K562 (cell line): ENCODE measurements at regions not wholly inside any gene's neighbourhood (a gene's known extent, or its start where the extent isn't known, plus 50 kb on each side); places are given as distances from the start of the nearest gene placed in this dataset.

Source experiments
- ATAC-seq: fragments of 200-7000 bp; cut with Tn5 transposase; 3 replicates; pipeline ENCODE4 v1.9.1; 2020; ENCODE audit warnings: moderate library complexity
- BruUV-seq: library from RNA; stranded (reverse); fragments of 400-500 nt; replicated peaks from 2 replicates; lab custom pipeline; 2021; lab: Mats Ljungman, UMichigan
- CTCF ChIA-PET: fragments of 300-600 bp; formaldehyde crosslinking; extraction: SDS; loops from one replicate; lab custom pipeline; 2021; ENCODE audit warnings: low intra/inter-chr PET ratio; lab: Yijun Ruan, JAX
- POLR2A ChIA-PET: fragments of 300-600, 350-650 bp; sonication (Branson Sonifier 250); formaldehyde crosslinking; extraction: SDS; loops from one replicate; lab custom pipeline; 2021; ENCODE audit warnings: antibody characterized with exemption, inconsistent platforms; lab: Yijun Ruan, JAX
- DNase-seq, 4 experiments: peaks; one replicate each; pipeline versions ENCODE4 v3.0.0 to v3.0.0-alpha.2; 2011 to 2018; ENCODE audit warnings: low spot score in 3 of 4, mixed read lengths in 3 of 4; ENCODE audit errors: extremely low read depth in 1 of 4
- FAIRE-seq: peaks from 2 replicates; lab custom pipeline; 2011; peaks lifted over from hg19 to GRCh38; lab: Jason Lieb, UNC
- H2AFZ ChIP-seq: 2 replicates; pipeline ENCODE4 v1.6.0; 2011; ENCODE audit warnings: low read depth, low read length, control low read depth, inconsistent platforms
- H3K27ac ChIP-seq: fragments of 200-600 bp; 3 replicates; pipeline ENCODE4 v1.8.0; 2011; ENCODE audit warnings: low read depth, mild to moderate bottlenecking, control low read depth, inconsistent platforms, low read length, moderate library complexity, mixed read lengths; ENCODE audit errors: extremely low read depth
- H3K27me3 ChIP-seq, 2 experiments: fragments of 300-600 bp in 1 of 2; 2 replicates in 1 of 2; 3 replicates in 1 of 2; pipeline versions ENCODE4 v1.6.0 to v1.8.0; 2011; ENCODE audit warnings: inconsistent platforms in 2 of 2, low read length in 2 of 2, mild to moderate bottlenecking in 1 of 2, mixed read lengths in 1 of 2, moderate library complexity in 1 of 2; ENCODE audit not compliant: control insufficient read depth in 2 of 2, insufficient read depth in 2 of 2
- H3K36me3 ChIP-seq: fragments of 300-600 bp; 3 replicates; pipeline ENCODE4 v1.8.0; 2011; ENCODE audit warnings: mild to moderate bottlenecking, low read length, inconsistent platforms; ENCODE audit not compliant: control insufficient read depth, insufficient read depth
- H3K4me1 ChIP-seq, 2 experiments: fragments of 200-600 bp in 1 of 2; replicated peaks in 1 of 2; 2 replicates in 1 of 2; 3 replicates in 1 of 2; pipeline versions ENCODE4 v1.5.1 to v1.8.0; 2011; ENCODE audit warnings: inconsistent platforms in 2 of 2, low read length in 2 of 2, mild to moderate bottlenecking in 1 of 2, mixed read lengths in 1 of 2, moderate library complexity in 1 of 2; ENCODE audit not compliant: control insufficient read depth in 2 of 2, insufficient read depth in 2 of 2
- H3K4me2 ChIP-seq: 2 replicates; pipeline ENCODE4 v1.6.1; 2011; ENCODE audit warnings: low read length, control low read depth, inconsistent platforms, mixed read lengths; ENCODE audit not compliant: insufficient read depth
- H3K4me3 ChIP-seq: fragments of 200-600 bp; sonication (generic), shearing (Covaris generic); 2 replicates; pipeline ENCODE4 v1.5.1; 2016; ENCODE audit warnings: control low read depth, inconsistent platforms
- H3K79me2 ChIP-seq: fragments of 200-600 bp; 3 replicates; pipeline ENCODE4 v1.8.0; 2011; ENCODE audit warnings: low read length, inconsistent platforms; ENCODE audit not compliant: control insufficient read depth, insufficient read depth
- H3K9ac ChIP-seq, 2 experiments: 2 replicates each; pipeline versions ENCODE4 v1.6.0 to v1.6.1; 2011; ENCODE audit warnings: low read depth in 2 of 2, low read length in 2 of 2, control low read depth in 1 of 2, inconsistent platforms in 1 of 2, mild to moderate bottlenecking in 1 of 2, mixed read lengths in 1 of 2; ENCODE audit not compliant: insufficient read depth in 1 of 2
- H3K9me1 ChIP-seq: one replicate; pipeline ENCODE4 v1.6.0; 2011; ENCODE audit warnings: inconsistent platforms, mild to moderate bottlenecking, low read length, moderate library complexity; ENCODE audit not compliant: control insufficient read depth, insufficient read depth
- H3K9me3 ChIP-seq: replicated peaks from 2 replicates; pipeline ENCODE4 v1.5.1; 2011; ENCODE audit warnings: low read depth, low read length, inconsistent platforms; ENCODE audit not compliant: control insufficient read depth, insufficient read depth
- H4K20me1 ChIP-seq: replicated peaks from 2 replicates; pipeline ENCODE4 v1.6.1; 2011; ENCODE audit warnings: low read length, inconsistent platforms, mixed read lengths; ENCODE audit not compliant: control insufficient read depth, insufficient read depth
- ATF2 ChIP-seq: sonication (generic); formaldehyde crosslinking; IDR thresholded peaks from 2 replicates; pipeline ENCODE4 v1.8.1; 2022; ENCODE audit warnings: missing genetic modification reagents
- BRD4 ChIP-seq: fragments of 200-600 bp; sonication (generic); IDR thresholded peaks from 2 replicates; pipeline ENCODE4 v1.6.1; 2017; ENCODE audit warnings: inconsistent platforms
- CBFA2T3 ChIP-seq: fragments of 450-650 bp; IDR thresholded peaks from 2 replicates; pipeline ENCODE4 v1.6.1; 2017
- E2F1 ChIP-seq: sonication (generic); formaldehyde crosslinking; IDR thresholded peaks from 2 replicates; pipeline ENCODE4 v1.8.1; 2023; ENCODE audit warnings: mild to moderate bottlenecking, missing genetic modification reagents, moderate library complexity
- FOSL1 ChIP-seq: fragments of 200-800 bp; sonication (Bioruptor generic); conservative IDR thresholded peaks from 2 replicates; pipeline ENCODE4 v1.6.1; 2016; ENCODE audit warnings: missing genetic modification characterization, missing compliant biosample characterization
- SETDB1 ChIP-seq: IDR thresholded peaks from one replicate; pipeline ENCODE4 v1.6.1; 2012; ENCODE audit warnings: low read length, control low read depth, inconsistent platforms
- SMAD3 ChIP-seq: fragments of 450-650 bp; formaldehyde crosslinking; conservative IDR thresholded peaks from 2 replicates; pipeline ENCODE4 v1.4.0; 2020; ENCODE audit warnings: mild to moderate bottlenecking
- SRSF3 ChIP-seq: fragments of 200-400 bp; formaldehyde crosslinking; IDR thresholded peaks from 2 replicates; pipeline ENCODE4 v1.6.1; 2016; ENCODE audit warnings: mild to moderate bottlenecking, low read length, moderate library complexity; ENCODE audit not compliant: insufficient read depth
- TAL1 ChIP-seq: fragments of 450-650 bp; IDR thresholded peaks from 2 replicates; pipeline ENCODE4 v1.6.1; 2016; ENCODE audit warnings: mild to moderate bottlenecking
- ZFP36 ChIP-seq: fragments of 150-350 bp; IDR thresholded peaks from 2 replicates; pipeline ENCODE4 v1.6.1; 2018; ENCODE audit warnings: low read length, low read depth; ENCODE audit not compliant: partially characterized antibody
- ZNF507 ChIP-seq: conservative IDR thresholded peaks from 2 replicates; pipeline ENCODE4 v1.6.1; 2017; ENCODE audit warnings: missing genetic modification characterization, missing compliant biosample characterization
- ZNF75A ChIP-seq: fragments of 450-650 bp; formaldehyde crosslinking; IDR thresholded peaks from 2 replicates; pipeline ENCODE4 v1.4.0; 2020; ENCODE audit warnings: mild to moderate bottlenecking
- WGBS: fragments of 100-300 bp; shearing (Covaris generic); methylation state at CpG from one replicate; pipeline ENCODE4 v1.1.6; 2016; ENCODE audit warnings: low coverage, mixed read lengths; ENCODE audit not compliant: insufficient coverage; ENCODE audit errors: missing lambda C conversion rate; 5-methylcytosine and 5-hydroxymethylcytosine counted together
- in situ Hi-C: fragments of 300-500 bp; cut with MboI; formaldehyde crosslinking; loops from 4 replicates; pipeline ENCODE4 v1.15.0; 2018; ENCODE audit warnings: inconsistent platforms, mixed read lengths
- intact Hi-C: fragments of 100-400 bp; cut with micrococcal nuclease; formaldehyde crosslinking; loops from 2 replicates; pipeline ENCODE4 v1.14.2; 2022
- TF ChIP-seq, protein P1 (sequence below): fragments of 250-450 bp; sonication (Bioruptor Pico); IDR thresholded peaks from 2 replicates; pipeline ENCODE4 v1.4.0; 2020; ENCODE audit warnings: borderline replicate concordance
- TF ChIP-seq, protein P2 (sequence below): sonication (generic); formaldehyde crosslinking; IDR thresholded peaks from 2 replicates; pipeline ENCODE4 v1.4.0; 2020; ENCODE audit warnings: mild to moderate bottlenecking, missing genetic modification reagents
- TF ChIP-seq, protein P3 (sequence below): fragments of 450-650 bp; formaldehyde crosslinking; IDR thresholded peaks from 2 replicates; pipeline ENCODE4 v1.4.0; 2020; ENCODE audit warnings: mild to moderate bottlenecking, moderate library complexity

DNA sequence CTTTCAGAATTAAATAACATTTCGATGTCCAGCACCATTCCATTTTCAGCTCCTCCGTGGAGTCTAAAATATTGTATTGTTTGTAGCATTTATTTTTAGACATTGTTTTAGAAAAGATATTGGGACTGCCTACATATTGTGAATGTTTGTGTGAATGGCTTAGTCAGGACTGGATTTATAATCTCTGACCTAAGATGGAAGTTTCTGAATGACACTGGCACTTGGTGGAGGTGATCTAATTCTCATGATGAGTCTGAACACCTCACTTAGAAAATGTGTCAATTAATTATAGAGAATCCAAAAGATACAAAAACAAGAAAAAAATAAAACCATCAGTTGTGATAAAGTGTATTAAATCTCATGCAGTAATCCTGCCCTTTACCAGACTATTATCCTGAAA lies 60.8 kb upstream of the HBS1L start:
- BruUV-seq, result no TSS peak
- Histone ChIP-seq H3K9me3 (no peaks in the 10 kb centered on the region; the same call in 1 of the 2 replicates), H3K9ac (no peak overlapping the region), H3K9me1 (no peaks in the 10 kb centered on the region), H3K4me2 (no peak overlapping the region), H3K36me3 (no peaks in the 10 kb centered on the region), H3K4me1 (peaks cover 7 to 17% of the 10 kb centered on the region in 2 experiments; a peak in 4 of 5 replicates), H3K79me2 (no peaks in the 10 kb centered on the region), H3K27ac (no peak overlapping the region), H3K27me3 (no peaks in the 10 kb centered on the region), H4K20me1 (no peaks in the 10 kb centered on the region), H3K4me3 (no peak overlapping the region), H2AFZ (no peak overlapping the region)
- intact Hi-C loops, result no loop called here
- ChIA-PET CTCF (no interaction called here), POLR2A (interaction anchor here (0.6 to 1.3 kb wide), 2 partner anchors 9 to 32 kb away, joined by 3 to 5 read pairs; no protein-coding TSS in a partner anchor)
- in situ Hi-C loops, result no loop called here
- TF ChIP-seq ATF2, result no peak
- TF ChIP-seq TAL1, result no peak
- TF ChIP-seq ZNF75A, result no peak
- TF ChIP-seq SMAD3, result no peak
- no peak for TF ChIP-seq SRSF3
- TF ChIP-seq ZNF507 (tag), result no peak
- TF ChIP-seq, protein P1, sequence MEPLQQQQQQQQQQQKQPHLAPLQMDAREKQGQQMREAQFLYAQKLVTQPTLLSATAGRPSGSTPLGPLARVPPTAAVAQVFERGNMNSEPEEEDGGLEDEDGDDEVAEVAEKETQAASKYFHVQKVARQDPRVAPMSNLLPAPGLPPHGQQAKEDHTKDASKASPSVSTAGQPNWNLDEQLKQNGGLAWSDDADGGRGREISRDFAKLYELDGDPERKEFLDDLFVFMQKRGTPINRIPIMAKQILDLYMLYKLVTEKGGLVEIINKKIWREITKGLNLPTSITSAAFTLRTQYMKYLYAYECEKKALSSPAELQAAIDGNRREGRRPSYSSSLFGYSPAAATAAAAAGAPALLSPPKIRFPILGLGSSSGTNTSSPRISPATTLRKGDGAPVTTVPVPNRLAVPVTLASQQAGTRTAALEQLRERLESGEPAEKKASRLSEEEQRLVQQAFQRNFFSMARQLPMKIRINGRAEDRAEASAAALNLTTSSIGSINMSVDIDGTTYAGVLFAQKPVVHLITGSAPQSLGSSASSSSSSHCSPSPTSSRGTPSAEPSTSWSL (CRISPR knock-in tag), result no peak
- TF ChIP-seq SETDB1, result no peak
- TF ChIP-seq ZFP36, result no peak
- TF ChIP-seq, protein P2, sequence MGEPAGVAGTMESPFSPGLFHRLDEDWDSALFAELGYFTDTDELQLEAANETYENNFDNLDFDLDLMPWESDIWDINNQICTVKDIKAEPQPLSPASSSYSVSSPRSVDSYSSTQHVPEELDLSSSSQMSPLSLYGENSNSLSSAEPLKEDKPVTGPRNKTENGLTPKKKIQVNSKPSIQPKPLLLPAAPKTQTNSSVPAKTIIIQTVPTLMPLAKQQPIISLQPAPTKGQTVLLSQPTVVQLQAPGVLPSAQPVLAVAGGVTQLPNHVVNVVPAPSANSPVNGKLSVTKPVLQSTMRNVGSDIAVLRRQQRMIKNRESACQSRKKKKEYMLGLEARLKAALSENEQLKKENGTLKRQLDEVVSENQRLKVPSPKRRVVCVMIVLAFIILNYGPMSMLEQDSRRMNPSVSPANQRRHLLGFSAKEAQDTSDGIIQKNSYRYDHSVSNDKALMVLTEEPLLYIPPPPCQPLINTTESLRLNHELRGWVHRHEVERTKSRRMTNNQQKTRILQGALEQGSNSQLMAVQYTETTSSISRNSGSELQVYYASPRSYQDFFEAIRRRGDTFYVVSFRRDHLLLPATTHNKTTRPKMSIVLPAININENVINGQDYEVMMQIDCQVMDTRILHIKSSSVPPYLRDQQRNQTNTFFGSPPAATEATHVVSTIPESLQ (CRISPR knock-in tag), result no peak
- no peak for TF ChIP-seq CBFA2T3
- no peak for TF ChIP-seq E2F1 (CRISPR knock-in tag)
- TF ChIP-seq, protein P3, sequence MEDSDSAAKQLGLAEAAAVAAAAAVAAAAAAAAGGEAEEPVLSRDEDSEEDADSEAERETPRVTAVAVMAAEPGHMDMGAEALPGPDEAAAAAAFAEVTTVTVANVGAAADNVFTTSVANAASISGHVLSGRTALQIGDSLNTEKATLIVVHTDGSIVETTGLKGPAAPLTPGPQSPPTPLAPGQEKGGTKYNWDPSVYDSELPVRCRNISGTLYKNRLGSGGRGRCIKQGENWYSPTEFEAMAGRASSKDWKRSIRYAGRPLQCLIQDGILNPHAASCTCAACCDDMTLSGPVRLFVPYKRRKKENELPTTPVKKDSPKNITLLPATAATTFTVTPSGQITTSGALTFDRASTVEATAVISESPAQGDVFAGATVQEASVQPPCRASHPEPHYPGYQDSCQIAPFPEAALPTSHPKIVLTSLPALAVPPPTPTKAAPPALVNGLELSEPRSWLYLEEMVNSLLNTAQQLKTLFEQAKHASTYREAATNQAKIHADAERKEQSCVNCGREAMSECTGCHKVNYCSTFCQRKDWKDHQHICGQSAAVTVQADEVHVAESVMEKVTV (CRISPR knock-in tag), result no peak
- no peak for TF ChIP-seq FOSL1 (tag)
- no peak for TF ChIP-seq BRD4
- FAIRE-seq (no peak), DNase-seq (no peak), ATAC-seq (no peak)
- WGBS, result 81% methylated on average over 2 of the region's 2 CpGs
